ENCODE measurements at regions not wholly inside any gene's neighbourhood (a gene's known extent, or its start where the extent isn't known, plus 50 kb on each side); places are given as distances from the start of the nearest gene placed in this dataset.

DNA sequence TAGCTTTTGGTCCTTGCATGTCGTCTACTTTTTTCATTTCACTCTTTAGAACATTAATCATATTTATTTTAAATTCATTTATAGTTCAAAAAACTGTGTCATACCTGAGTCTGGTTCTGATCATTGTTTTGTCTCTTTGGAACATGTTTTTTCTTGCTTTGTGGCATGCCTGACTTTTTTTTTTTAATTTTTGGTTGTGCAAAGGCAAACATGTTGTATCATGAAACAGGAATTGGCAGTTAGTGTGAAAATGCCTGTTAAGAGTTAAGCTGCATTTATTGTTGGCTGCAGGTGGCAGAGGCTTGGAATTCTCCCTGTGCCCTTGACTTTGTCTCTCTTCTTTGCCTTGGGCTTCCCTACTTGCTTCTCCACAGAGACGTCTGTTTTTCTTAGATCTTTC, 525.0 kb upstream of the ADARB2 start:
- TF ChIP-seq, protein P1, sequence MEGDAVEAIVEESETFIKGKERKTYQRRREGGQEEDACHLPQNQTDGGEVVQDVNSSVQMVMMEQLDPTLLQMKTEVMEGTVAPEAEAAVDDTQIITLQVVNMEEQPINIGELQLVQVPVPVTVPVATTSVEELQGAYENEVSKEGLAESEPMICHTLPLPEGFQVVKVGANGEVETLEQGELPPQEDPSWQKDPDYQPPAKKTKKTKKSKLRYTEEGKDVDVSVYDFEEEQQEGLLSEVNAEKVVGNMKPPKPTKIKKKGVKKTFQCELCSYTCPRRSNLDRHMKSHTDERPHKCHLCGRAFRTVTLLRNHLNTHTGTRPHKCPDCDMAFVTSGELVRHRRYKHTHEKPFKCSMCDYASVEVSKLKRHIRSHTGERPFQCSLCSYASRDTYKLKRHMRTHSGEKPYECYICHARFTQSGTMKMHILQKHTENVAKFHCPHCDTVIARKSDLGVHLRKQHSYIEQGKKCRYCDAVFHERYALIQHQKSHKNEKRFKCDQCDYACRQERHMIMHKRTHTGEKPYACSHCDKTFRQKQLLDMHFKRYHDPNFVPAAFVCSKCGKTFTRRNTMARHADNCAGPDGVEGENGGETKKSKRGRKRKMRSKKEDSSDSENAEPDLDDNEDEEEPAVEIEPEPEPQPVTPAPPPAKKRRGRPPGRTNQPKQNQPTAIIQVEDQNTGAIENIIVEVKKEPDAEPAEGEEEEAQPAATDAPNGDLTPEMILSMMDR (IDR thresholded peaks at IDR 0.05; ENCODE audit: borderline replicate concordance, extremely low read depth, low read length, poor library complexity, severe bottlenecking), result no peak
- TF ChIP-seq EZH2 (IDR thresholded peaks at IDR 0.05; ENCODE audit: borderline replicate concordance, low read depth, low read length, severe bottlenecking), result no peak

Measured in DND-41 (cell line).